H1 (cell line): ENCODE measurements at regions not wholly inside any gene's neighbourhood (a gene's known extent, or its start where the extent isn't known, plus 50 kb on each side); places are given as distances from the start of the nearest gene placed in this dataset.

ENCODE experiments used
- CTCF ChIP-seq, 3 experiments: IDR thresholded peaks; 1 replicate in 2 of 3; 2 replicates in 1 of 3; pipeline versions ENCODE4 v1.5.1 to v1.6.1; 2011; ENCODE audit warnings: low read length in 3 of 3, mild to moderate bottlenecking in 3 of 3, inconsistent platforms in 2 of 3, low read depth in 1 of 3, moderate library complexity in 1 of 3; ENCODE audit not compliant: insufficient read depth in 1 of 3; ENCODE audit errors: control extremely low read depth in 1 of 3
- E2F6 ChIP-seq: IDR thresholded peaks from 2 replicates; pipeline ENCODE4 v1.6.1; 2012; ENCODE audit warnings: inconsistent platforms
- EP300 ChIP-seq, 2 experiments: IDR thresholded peaks; 1 replicate in 1 of 2; 2 replicates in 1 of 2; pipeline ENCODE4 v1.6.1; 2011 to 2012; ENCODE audit warnings: low read depth in 2 of 2, low read length in 2 of 2, mild to moderate bottlenecking in 2 of 2, borderline replicate concordance in 1 of 2, inconsistent platforms in 1 of 2, moderate library complexity in 1 of 2
- EZH2 ChIP-seq: fragments of 200-600 bp; sonication (generic); IDR thresholded peaks from 2 replicates; pipeline ENCODE4 v1.7.1; 2012; ENCODE audit warnings: low read depth, mild to moderate bottlenecking, moderate library complexity, low read length, inconsistent platforms; ENCODE audit not compliant: severe bottlenecking
- FOSL1 ChIP-seq: IDR thresholded peaks from 2 replicates; pipeline ENCODE4 v1.6.1; 2011; ENCODE audit warnings: mild to moderate bottlenecking, low read depth, low read length, moderate library complexity; ENCODE audit not compliant: insufficient read depth
- GABPA ChIP-seq: IDR thresholded peaks from 2 replicates; pipeline ENCODE4 v1.6.1; 2011; ENCODE audit warnings: mild to moderate bottlenecking, low read length, moderate library complexity, borderline replicate concordance; ENCODE audit not compliant: insufficient read depth
- POLR2A ChIP-seq, 2 experiments: IDR thresholded peaks; 1 replicate in 1 of 2; 2 replicates in 1 of 2; pipeline ENCODE4 v1.6.1; 2011; ENCODE audit warnings: low read depth in 2 of 2, low read length in 2 of 2, mild to moderate bottlenecking in 2 of 2; ENCODE audit errors: control extremely low read depth in 1 of 2
- POLR2AphosphoS5 ChIP-seq: IDR thresholded peaks from 2 replicates; pipeline ENCODE4 v1.6.1; 2011; ENCODE audit warnings: low read depth, low read length
- RAD21 ChIP-seq, 2 experiments: IDR thresholded peaks in 1 of 2; conservative IDR thresholded peaks in 1 of 2; 2 replicates each; pipeline ENCODE4 v1.6.1; 2011; ENCODE audit warnings: low read depth in 2 of 2, low read length in 2 of 2, improper control_type of control experiment in 1 of 2, inconsistent platforms in 1 of 2, mild to moderate bottlenecking in 1 of 2, moderate library complexity in 1 of 2
- SAP30 ChIP-seq: fragments of 300-600 bp; sonication (generic); IDR thresholded peaks from 2 replicates; pipeline ENCODE4 v1.7.1; 2012; ENCODE audit warnings: low read length, moderate library complexity, mild to moderate bottlenecking, inconsistent platforms; ENCODE audit not compliant: insufficient read depth, insufficient replicate concordance
- SIX5 ChIP-seq: IDR thresholded peaks from 2 replicates; pipeline ENCODE4 v1.6.1; 2011; ENCODE audit warnings: mild to moderate bottlenecking, low read depth, low read length

GRCh38 chr11:130560781-130561109 is 112.3 kb downstream of the ADAMTS15 start:
- TF ChIP-seq RAD21 (IDR thresholded peaks at IDR 0.05 in 1 of 2, conservative IDR thresholded peaks at IDR 0.05 in 1 of 2; ENCODE audit: low read depth in 2 of 2, low read length in 2 of 2) (no peak), GABPA (no peak), POLR2A (IDR thresholded peaks at IDR 0.05; ENCODE audit: control extremely low read depth in 1 of 2, low read depth in 2 of 2, low read length in 2 of 2) (no peak), FOSL1 (no peak), CTCF (IDR thresholded peaks at IDR 0.05; ENCODE audit: control extremely low read depth in 1 of 3, insufficient read depth in 1 of 3, low read depth in 1 of 3, low read length in 3 of 3) (no peak), SIX5 (no peak), EP300 (IDR thresholded peaks at IDR 0.05; ENCODE audit: borderline replicate concordance in 1 of 2, low read depth in 2 of 2, low read length in 2 of 2) (no peak), E2F6 (no peak), EZH2 (no peak), POLR2AphosphoS5 (no peak), SAP30 (no peak)
